ENCODE measurements at regions not wholly inside any gene's neighbourhood (a gene's known extent, or its start where the extent isn't known, plus 50 kb on each side); places are given as distances from the start of the nearest gene placed in this dataset.

DNA sequence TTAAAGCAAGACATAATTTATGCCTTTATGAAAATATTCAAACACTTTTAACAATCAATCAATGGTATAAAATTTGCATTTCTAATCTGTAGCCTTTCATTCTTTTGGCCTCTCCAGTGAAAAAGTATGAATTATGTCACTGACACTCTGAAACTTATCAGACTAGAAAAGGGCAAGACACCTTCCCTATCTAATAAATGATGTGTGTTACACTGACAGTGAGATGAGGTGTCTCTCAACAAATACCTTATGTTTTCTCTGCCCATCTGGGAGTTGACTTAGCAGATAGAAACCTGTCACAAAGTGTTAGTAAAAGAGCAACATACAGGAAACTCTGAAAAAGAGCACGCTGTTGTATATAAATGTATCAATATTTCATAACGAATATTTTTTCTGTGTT is 94.2 kb upstream of the TECRL start:
- TF ChIP-seq TCF12 (IDR thresholded peaks at IDR 0.05; ENCODE audit: low read depth) (no peak), CEBPB (IDR thresholded peaks at IDR 0.05) (no peak), EGR1 (IDR thresholded peaks at IDR 0.05) (no peak), TAF1 (IDR thresholded peaks at IDR 0.05; ENCODE audit: low read depth) (no peak), FOXM1 (IDR thresholded peaks at IDR 0.05; ENCODE audit: borderline replicate concordance, low read depth) (no peak), NFIC (IDR thresholded peaks at IDR 0.05) (no peak), EP300 (IDR thresholded peaks at IDR 0.05; ENCODE audit: borderline replicate concordance) (no peak), TEAD4 (IDR thresholded peaks at IDR 0.05) (no peak), CREB1 (IDR thresholded peaks at IDR 0.05; ENCODE audit: low read depth) (no peak), YY1 (IDR thresholded peaks at IDR 0.05; ENCODE audit: low read depth) (no peak), ZBTB7A (IDR thresholded peaks at IDR 0.05; ENCODE audit: low read depth) (no peak)
- TF ChIP-seq, protein P1, sequence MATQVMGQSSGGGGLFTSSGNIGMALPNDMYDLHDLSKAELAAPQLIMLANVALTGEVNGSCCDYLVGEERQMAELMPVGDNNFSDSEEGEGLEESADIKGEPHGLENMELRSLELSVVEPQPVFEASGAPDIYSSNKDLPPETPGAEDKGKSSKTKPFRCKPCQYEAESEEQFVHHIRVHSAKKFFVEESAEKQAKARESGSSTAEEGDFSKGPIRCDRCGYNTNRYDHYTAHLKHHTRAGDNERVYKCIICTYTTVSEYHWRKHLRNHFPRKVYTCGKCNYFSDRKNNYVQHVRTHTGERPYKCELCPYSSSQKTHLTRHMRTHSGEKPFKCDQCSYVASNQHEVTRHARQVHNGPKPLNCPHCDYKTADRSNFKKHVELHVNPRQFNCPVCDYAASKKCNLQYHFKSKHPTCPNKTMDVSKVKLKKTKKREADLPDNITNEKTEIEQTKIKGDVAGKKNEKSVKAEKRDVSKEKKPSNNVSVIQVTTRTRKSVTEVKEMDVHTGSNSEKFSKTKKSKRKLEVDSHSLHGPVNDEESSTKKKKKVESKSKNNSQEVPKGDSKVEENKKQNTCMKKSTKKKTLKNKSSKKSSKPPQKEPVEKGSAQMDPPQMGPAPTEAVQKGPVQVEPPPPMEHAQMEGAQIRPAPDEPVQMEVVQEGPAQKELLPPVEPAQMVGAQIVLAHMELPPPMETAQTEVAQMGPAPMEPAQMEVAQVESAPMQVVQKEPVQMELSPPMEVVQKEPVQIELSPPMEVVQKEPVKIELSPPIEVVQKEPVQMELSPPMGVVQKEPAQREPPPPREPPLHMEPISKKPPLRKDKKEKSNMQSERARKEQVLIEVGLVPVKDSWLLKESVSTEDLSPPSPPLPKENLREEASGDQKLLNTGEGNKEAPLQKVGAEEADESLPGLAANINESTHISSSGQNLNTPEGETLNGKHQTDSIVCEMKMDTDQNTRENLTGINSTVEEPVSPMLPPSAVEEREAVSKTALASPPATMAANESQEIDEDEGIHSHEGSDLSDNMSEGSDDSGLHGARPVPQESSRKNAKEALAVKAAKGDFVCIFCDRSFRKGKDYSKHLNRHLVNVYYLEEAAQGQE (IDR thresholded peaks at IDR 0.05; ENCODE audit: low read depth), result no peak
- TF ChIP-seq, protein P2, sequence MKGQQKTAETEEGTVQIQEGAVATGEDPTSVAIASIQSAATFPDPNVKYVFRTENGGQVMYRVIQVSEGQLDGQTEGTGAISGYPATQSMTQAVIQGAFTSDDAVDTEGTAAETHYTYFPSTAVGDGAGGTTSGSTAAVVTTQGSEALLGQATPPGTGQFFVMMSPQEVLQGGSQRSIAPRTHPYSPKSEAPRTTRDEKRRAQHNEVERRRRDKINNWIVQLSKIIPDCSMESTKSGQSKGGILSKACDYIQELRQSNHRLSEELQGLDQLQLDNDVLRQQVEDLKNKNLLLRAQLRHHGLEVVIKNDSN (IDR thresholded peaks at IDR 0.05), result no peak
- TF ChIP-seq, protein P3, sequence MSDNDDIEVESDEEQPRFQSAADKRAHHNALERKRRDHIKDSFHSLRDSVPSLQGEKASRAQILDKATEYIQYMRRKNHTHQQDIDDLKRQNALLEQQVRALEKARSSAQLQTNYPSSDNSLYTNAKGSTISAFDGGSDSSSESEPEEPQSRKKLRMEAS (IDR thresholded peaks at IDR 0.05), result no peak

DNA sequence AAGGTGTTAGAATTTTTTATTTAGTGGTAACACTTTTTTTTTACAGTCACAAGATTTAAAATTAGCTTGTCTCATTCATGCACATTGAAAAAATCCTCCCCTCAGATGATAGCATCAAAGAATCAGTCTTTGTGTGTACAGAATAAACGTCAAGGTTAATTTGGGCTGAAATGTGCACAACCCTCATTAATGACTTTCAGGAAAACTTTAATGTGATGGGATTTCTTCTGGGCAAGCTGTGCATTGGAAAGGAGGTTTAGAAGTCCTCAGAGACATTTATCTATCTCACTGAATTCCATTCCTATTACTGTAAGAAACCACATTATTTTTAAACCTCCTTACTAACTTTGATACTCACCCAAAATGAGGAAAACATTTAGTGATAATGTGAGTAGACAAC is 88.2 kb upstream of the TECRL start:
- no peak for TF ChIP-seq FOXM1 (IDR thresholded peaks at IDR 0.05; ENCODE audit: borderline replicate concordance, low read depth)
- TF ChIP-seq TCF12 (IDR thresholded peaks at IDR 0.05; ENCODE audit: low read depth), result no peak
- no peak for TF ChIP-seq RAD21 (IDR thresholded peaks at IDR 0.05; ENCODE audit: low read depth)
- no peak for TF ChIP-seq CEBPB (IDR thresholded peaks at IDR 0.05)
- TF ChIP-seq ZBTB7A (IDR thresholded peaks at IDR 0.05; ENCODE audit: low read depth), result no peak
- TF ChIP-seq CREB1 (IDR thresholded peaks at IDR 0.05; ENCODE audit: low read depth), result no peak
- no peak for TF ChIP-seq NFIC (IDR thresholded peaks at IDR 0.05)
- TF ChIP-seq, protein P3 (IDR thresholded peaks at IDR 0.05), result no peak
- no peak for TF ChIP-seq EP300 (IDR thresholded peaks at IDR 0.05; ENCODE audit: borderline replicate concordance)
- TF ChIP-seq TAF1 (IDR thresholded peaks at IDR 0.05; ENCODE audit: low read depth), result no peak
- TF ChIP-seq, protein P2 (IDR thresholded peaks at IDR 0.05), result no peak
- no peak for TF ChIP-seq EGR1 (IDR thresholded peaks at IDR 0.05)
- TF ChIP-seq, protein P1 (IDR thresholded peaks at IDR 0.05; ENCODE audit: low read depth), result no peak
- no peak for TF ChIP-seq YY1 (IDR thresholded peaks at IDR 0.05; ENCODE audit: low read depth)
- TF ChIP-seq TEAD4 (IDR thresholded peaks at IDR 0.05), result no peak

DNA sequence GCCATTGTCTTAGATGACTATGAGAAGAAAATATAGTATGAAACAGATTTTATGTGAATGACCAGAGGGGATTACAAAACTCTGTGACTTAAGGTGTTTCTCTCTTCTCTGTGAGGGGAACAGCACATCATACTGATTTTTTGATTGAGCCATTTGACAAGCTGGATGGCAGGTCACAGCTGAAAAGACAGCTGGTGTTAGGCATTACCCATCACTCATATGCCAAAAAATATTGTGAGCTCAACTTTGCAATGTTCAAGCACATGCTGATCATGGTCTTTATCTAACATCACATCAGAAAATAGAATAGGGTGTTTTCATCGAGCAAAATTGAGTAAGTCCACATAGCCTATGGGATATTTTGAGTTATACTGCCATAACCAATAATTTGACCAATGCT is 86.7 kb upstream of the TECRL start:
- TF ChIP-seq CEBPB (IDR thresholded peaks at IDR 0.05), result no peak
- no peak for TF ChIP-seq FOXM1 (IDR thresholded peaks at IDR 0.05; ENCODE audit: borderline replicate concordance, low read depth)
- TF ChIP-seq, protein P3 (IDR thresholded peaks at IDR 0.05), result no peak
- no peak for TF ChIP-seq TCF12 (IDR thresholded peaks at IDR 0.05; ENCODE audit: low read depth)
- no peak for TF ChIP-seq TAF1 (IDR thresholded peaks at IDR 0.05; ENCODE audit: low read depth)
- no peak for TF ChIP-seq YY1 (IDR thresholded peaks at IDR 0.05; ENCODE audit: low read depth)
- TF ChIP-seq EP300 (IDR thresholded peaks at IDR 0.05; ENCODE audit: borderline replicate concordance), result no peak
- no peak for TF ChIP-seq NFIC (IDR thresholded peaks at IDR 0.05)
- no peak for TF ChIP-seq RAD21 (IDR thresholded peaks at IDR 0.05; ENCODE audit: low read depth)
- TF ChIP-seq TEAD4 (IDR thresholded peaks at IDR 0.05), result no peak
- TF ChIP-seq, protein P2 (IDR thresholded peaks at IDR 0.05), result no peak
- TF ChIP-seq ZBTB7A (IDR thresholded peaks at IDR 0.05; ENCODE audit: low read depth), result no peak
- TF ChIP-seq EGR1 (IDR thresholded peaks at IDR 0.05), result no peak
- TF ChIP-seq, protein P1 (IDR thresholded peaks at IDR 0.05; ENCODE audit: low read depth), result no peak
- TF ChIP-seq CREB1 (IDR thresholded peaks at IDR 0.05; ENCODE audit: low read depth), result no peak
